H9 (cell line): ENCODE measurements at regions not wholly inside any gene's neighbourhood (a gene's known extent, or its start where the extent isn't known, plus 50 kb on each side); places are given as distances from the start of the nearest gene placed in this dataset.

ENCODE experiments used
- DNase-seq: peaks from one replicate; pipeline ENCODE4 v3.0.0-alpha.2; 2017
- H2AFZ ChIP-seq: one replicate; pipeline ENCODE4 v1.6.1; 2013; ENCODE audit warnings: mild to moderate bottlenecking, low read length, control low read depth, moderate library complexity
- H2AK5ac ChIP-seq: 2 replicates; pipeline ENCODE4 v1.6.1; 2013; ENCODE audit warnings: low read length, control low read depth, mixed read lengths; ENCODE audit not compliant: insufficient read length
- H2BK120ac ChIP-seq: one replicate; pipeline ENCODE4 v1.6.1; 2013; ENCODE audit warnings: low read depth, mild to moderate bottlenecking, low read length, control low read depth, inconsistent platforms; ENCODE audit not compliant: poor library complexity, severe bottlenecking
- H2BK12ac ChIP-seq: 2 replicates; pipeline ENCODE4 v1.6.1; 2013; ENCODE audit warnings: low read length, control low read depth, mixed read lengths, low read depth; ENCODE audit not compliant: insufficient read length
- H2BK15ac ChIP-seq: 2 replicates; pipeline ENCODE4 v1.6.1; 2013; ENCODE audit warnings: low read depth, low read length, control low read depth
- H2BK20ac ChIP-seq: one replicate; pipeline ENCODE4 v1.6.1; 2013; ENCODE audit warnings: low read depth, mild to moderate bottlenecking, low read length, control low read depth, inconsistent platforms; ENCODE audit not compliant: poor library complexity, severe bottlenecking
- H2BK5ac ChIP-seq: 2 replicates; pipeline ENCODE4 v1.6.1; 2013; ENCODE audit warnings: low read length, control low read depth, mixed read lengths; ENCODE audit not compliant: insufficient read length
- H3K14ac ChIP-seq: 2 replicates; pipeline ENCODE4 v1.6.1; 2013; ENCODE audit warnings: low read length, control low read depth; ENCODE audit not compliant: insufficient read depth
- H3K18ac ChIP-seq: 2 replicates; pipeline ENCODE4 v1.6.1; 2013; ENCODE audit warnings: low read depth, mild to moderate bottlenecking, mixed read lengths, low read length, control low read depth; ENCODE audit not compliant: insufficient read length
- H3K23ac ChIP-seq: 2 replicates; pipeline ENCODE4 v1.6.1; 2013; ENCODE audit warnings: low read length, control low read depth, mixed read lengths, low read depth; ENCODE audit not compliant: insufficient read length
- H3K23me2 ChIP-seq: 2 replicates; pipeline ENCODE4 v1.6.1; 2013; ENCODE audit warnings: low read depth, mild to moderate bottlenecking, mixed read lengths, low read length, control low read depth; ENCODE audit not compliant: insufficient read length, poor library complexity, severe bottlenecking
- H3K27ac ChIP-seq: 2 replicates; pipeline ENCODE4 v1.5.1; 2013; ENCODE audit warnings: low read length, control low read depth, mixed read lengths, low read depth; ENCODE audit not compliant: insufficient read length
- H3K27me3 ChIP-seq: 2 replicates; pipeline ENCODE4 v1.6.1; 2013; ENCODE audit warnings: low read length, control low read depth, inconsistent platforms; ENCODE audit not compliant: insufficient read depth
- H3K4ac ChIP-seq: 2 replicates; pipeline ENCODE4 v1.6.1; 2013; ENCODE audit warnings: low read depth, mild to moderate bottlenecking, control low read depth, inconsistent platforms, low read length, moderate library complexity
- H3K4me1 ChIP-seq: 2 replicates; pipeline ENCODE4 v1.6.1; 2013; ENCODE audit warnings: low read length, control low read depth, inconsistent platforms; ENCODE audit not compliant: insufficient read depth
- H3K4me2 ChIP-seq: 2 replicates; pipeline ENCODE4 v1.6.1; 2013; ENCODE audit warnings: low read length, control low read depth, mixed read lengths; ENCODE audit not compliant: insufficient read length, insufficient read depth
- H3K56ac ChIP-seq: 2 replicates; pipeline ENCODE4 v1.6.1; 2013; ENCODE audit warnings: low read depth, mild to moderate bottlenecking, mixed read lengths, low read length, control low read depth; ENCODE audit not compliant: insufficient read length
- H3K79me1 ChIP-seq: 2 replicates; pipeline ENCODE4 v1.6.1; 2013; ENCODE audit warnings: low read depth, mild to moderate bottlenecking, moderate library complexity, low read length, control low read depth, inconsistent platforms; ENCODE audit not compliant: insufficient read depth, poor library complexity, severe bottlenecking
- H3K79me2 ChIP-seq: 2 replicates; pipeline ENCODE4 v1.6.1; 2013; ENCODE audit warnings: low read length, control low read depth, inconsistent platforms; ENCODE audit not compliant: insufficient read depth
- H3K9ac ChIP-seq: 2 replicates; pipeline ENCODE4 v1.6.1; 2013; ENCODE audit warnings: low read length, control low read depth, mixed read lengths; ENCODE audit not compliant: insufficient read length; ENCODE audit errors: extremely low read depth
- H3K9me3 ChIP-seq: one replicate; pipeline ENCODE4 v1.6.1; 2013; ENCODE audit warnings: low read depth, low read length, inconsistent platforms; ENCODE audit not compliant: control insufficient read depth
- H3T11ph ChIP-seq: one replicate; pipeline ENCODE4 v1.6.1; 2013; ENCODE audit warnings: mild to moderate bottlenecking, low read length, control low read depth, inconsistent platforms
- H4K20me1 ChIP-seq: one replicate; pipeline ENCODE4 v1.6.1; 2013; ENCODE audit not compliant: control insufficient read depth, insufficient read length, insufficient read depth
- H4K5ac ChIP-seq: 2 replicates; pipeline ENCODE4 v1.6.1; 2013; ENCODE audit warnings: low read depth, mild to moderate bottlenecking, mixed read lengths, low read length, control low read depth; ENCODE audit not compliant: insufficient read length
- H4K8ac ChIP-seq: replicated peaks from 2 replicates; pipeline ENCODE4 v1.6.1; 2013; ENCODE audit warnings: low read length, control low read depth, mixed read lengths, low read depth; ENCODE audit not compliant: insufficient read length
- H4K91ac ChIP-seq: 2 replicates; pipeline ENCODE4 v1.6.1; 2013; ENCODE audit warnings: low read depth, mild to moderate bottlenecking, moderate library complexity, mixed read lengths, low read length, control low read depth; ENCODE audit not compliant: insufficient read length
- H3K27ac Mint-ChIP-seq, 3 experiments: 2 replicates in 2 of 3; 3 replicates in 1 of 3; pipeline ENCODE4 v1.8.0; 2020 to 2021; ENCODE audit warnings: mixed read lengths in 3 of 3, mild to moderate bottlenecking in 1 of 3, moderate library complexity in 1 of 3
- H3K27me3 Mint-ChIP-seq: 2 replicates; pipeline ENCODE4 v1.8.0; 2021; ENCODE audit warnings: low read depth, mild to moderate bottlenecking, moderate library complexity, mixed read lengths
- H3K36me3 Mint-ChIP-seq, 3 experiments: 2 replicates in 2 of 3; 3 replicates in 1 of 3; pipeline ENCODE4 v1.8.0; 2020 to 2021; ENCODE audit warnings: low read depth in 3 of 3, mixed read lengths in 3 of 3; ENCODE audit not compliant: insufficient read depth in 1 of 3
- H3K4me1 Mint-ChIP-seq, 2 experiments: 2 replicates each; pipeline ENCODE4 v1.8.0; 2020; ENCODE audit warnings: mixed read lengths in 2 of 2
- H3K4me3 Mint-ChIP-seq, 2 experiments: 2 replicates in 1 of 2; 3 replicates in 1 of 2; pipeline ENCODE4 v1.8.0; 2020 to 2021; ENCODE audit warnings: mild to moderate bottlenecking in 2 of 2, mixed read lengths in 2 of 2, moderate library complexity in 1 of 2
- H3K9me3 Mint-ChIP-seq, 2 experiments: 2 replicates in 1 of 2; 3 replicates in 1 of 2; pipeline ENCODE4 v1.8.0; 2020; ENCODE audit warnings: mild to moderate bottlenecking in 2 of 2, mixed read lengths in 2 of 2, moderate library complexity in 1 of 2
- CTCF ChIP-seq: fragments of 200-600 bp; sonication (generic); conservative IDR thresholded peaks from 3 replicates; pipeline ENCODE4 v1.8.0; 2021; ENCODE audit warnings: antibody characterized with exemption, mild to moderate bottlenecking
- WGBS: extraction: QIAGEN DNeasy Blood & Tissue Kit; methylation state at CpG from one replicate; pipeline ENCODE4 v1.1.7; 2013; ENCODE audit warnings: missing lambda C conversion rate, low lambda C conversion rate, mixed read lengths; ENCODE audit not compliant: insufficient read length; ENCODE audit errors: extremely low coverage; 5-methylcytosine and 5-hydroxymethylcytosine counted together

GRCh38 chr7:130947792-130948580 lies 214.0 kb upstream of the KLF14 start:
- Histone ChIP-seq H4K5ac (no peak overlapping the region), H2BK15ac (no peak overlapping the region), H3K27me3 (no peaks in the 10 kb centered on the region), H3T11ph (no peak overlapping the region), H2BK20ac (no peak overlapping the region), H2AFZ (no peak overlapping the region), H3K56ac (no peak overlapping the region), H3K23ac (no peak overlapping the region), H2BK12ac (no peak overlapping the region), H4K20me1 (no peaks in the 10 kb centered on the region), H3K27ac (no peak overlapping the region), H3K23me2 (no peaks in the 10 kb centered on the region), H4K91ac (no peak overlapping the region), H4K8ac (no peak overlapping the region), H3K79me2 (no peaks in the 10 kb centered on the region), H2BK120ac (no peak overlapping the region), H3K9me3 (no peaks in the 10 kb centered on the region), H3K14ac (no peak overlapping the region), H3K4me1 (peaks cover 9% of the 10 kb centered on the region; the same call in 1 of the 2 replicates), H3K4ac (no peak overlapping the region), H3K4me2 (no peak overlapping the region), H3K9ac (no peak overlapping the region), H2AK5ac (no peak overlapping the region), H3K18ac (no peak overlapping the region), H2BK5ac (no peak overlapping the region), H3K79me1 (no peaks in the 10 kb centered on the region)
- Mint-ChIP-seq H3K27me3 (no peaks in the 10 kb centered on the region), H3K36me3 (no peaks in the 10 kb centered on the region; a peak in 3 of 7 replicates), H3K27ac (no peak overlapping the region), H3K9me3 (no peaks in the 10 kb centered on the region; a peak in 1 of 5 replicates), H3K4me1 (peaks cover 6 to 15% of the 10 kb centered on the region in 2 experiments), H3K4me3 (no peak overlapping the region)
- WGBS, result no CpG with 5 or more reads among the region's 6 CpGs
- no peak for DNase-seq
- TF ChIP-seq CTCF, result no peak
